ENCODE measurements at regions not wholly inside any gene's neighbourhood (a gene's known extent, or its start where the extent isn't known, plus 50 kb on each side); places are given as distances from the start of the nearest gene placed in this dataset.

DNA sequence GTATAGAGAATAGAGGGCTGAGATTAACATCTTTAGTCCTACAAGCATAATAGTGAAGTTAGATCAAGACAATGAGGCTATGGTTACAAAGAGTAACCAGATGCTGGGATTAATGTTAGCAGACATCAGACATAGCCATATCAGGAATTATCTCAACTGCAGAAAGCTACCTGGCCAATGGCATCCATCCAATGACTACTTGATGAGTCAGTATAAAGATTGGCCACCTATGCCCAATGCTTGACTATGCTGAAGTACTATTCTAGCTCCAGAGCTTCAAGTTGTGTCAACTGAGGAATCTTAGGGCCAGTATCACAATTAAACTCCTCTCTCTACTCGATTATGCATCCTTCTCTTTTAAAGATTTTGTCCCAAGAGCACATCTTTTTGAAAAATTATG is 541.4 kb downstream of the PRELID2 start:
- CTCF ChIA-PET = no interaction called here
- Mint-ChIP-seq H3K27me3 (ENCODE audit: low read depth) (no peaks in the 10 kb centered on the region), H3K4me1 (ENCODE audit: low read depth) (no peaks in the 10 kb centered on the region), H3K4me3 (no peak overlapping the region), H3K9me3 (peaks cover 3% of the 10 kb centered on the region), H3K36me3 (ENCODE audit: low read depth) (no peaks in the 10 kb centered on the region), H3K27ac (no peak overlapping the region)
- DNase-seq = no peak
- intact Hi-C loops (cut with micrococcal nuclease) = no loop called here

DNA sequence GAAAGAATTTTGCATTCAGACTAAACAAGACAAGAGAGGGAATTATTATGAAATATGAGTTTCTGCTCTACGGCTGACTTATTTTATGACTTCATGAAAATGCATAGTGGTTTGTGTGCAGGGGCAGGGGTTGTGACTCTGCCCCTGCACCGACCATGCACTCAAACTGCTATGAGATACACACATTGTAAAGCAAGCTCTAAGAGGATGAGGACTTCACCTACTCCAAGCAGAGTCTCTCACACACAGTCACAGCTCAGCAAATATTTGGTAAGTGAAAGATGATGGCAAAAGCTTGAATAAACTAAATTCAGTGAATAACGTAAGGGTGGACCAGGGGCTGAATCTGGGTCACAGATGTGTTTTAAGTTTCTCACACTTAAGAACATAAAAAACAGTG is 542.9 kb downstream of the PRELID2 start:
- H3K27ac Mint-ChIP-seq = no peak overlapping the region

DNA sequence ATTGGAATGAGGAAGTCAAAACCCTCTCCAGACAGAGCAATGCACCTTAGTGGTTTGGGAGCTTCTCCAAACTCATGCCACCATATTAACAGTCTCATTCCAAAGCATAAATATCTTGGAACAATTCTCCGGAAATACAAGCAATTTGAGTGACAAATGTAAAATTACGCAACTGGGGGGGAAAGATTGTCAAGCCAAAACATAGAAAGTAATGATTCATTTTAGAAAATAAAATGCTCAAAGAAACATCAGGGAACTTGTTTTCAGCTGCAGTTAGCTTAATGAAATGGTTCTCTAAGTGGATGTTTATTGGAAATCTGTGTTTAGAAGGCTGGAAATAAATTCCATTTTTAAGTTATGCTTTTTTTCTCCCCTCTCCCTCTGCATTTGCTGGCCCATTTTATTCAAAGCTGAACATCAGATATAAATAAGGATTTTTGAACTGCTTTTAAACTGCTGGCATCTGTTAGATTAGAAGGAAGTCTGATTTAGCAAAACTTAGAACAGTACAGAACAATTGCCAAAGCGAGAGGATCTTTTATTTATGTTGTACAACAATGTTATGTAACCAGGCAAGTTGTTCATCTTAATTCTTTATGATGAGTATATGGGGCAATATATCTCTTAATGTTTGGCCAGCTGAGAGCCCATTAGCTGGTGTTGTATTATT is 551.9 kb downstream of the PRELID2 start:
- no peak overlapping the region for H3K27ac Mint-ChIP-seq
- H3K9me3 Mint-ChIP-seq = no peaks in the 10 kb centered on the region
- CTCF ChIA-PET = no interaction called here
- no peaks in the 10 kb centered on the region for H3K4me1 Mint-ChIP-seq (ENCODE audit: low read depth)
- intact Hi-C loops (cut with micrococcal nuclease) = no loop called here
- DNase-seq = no peak
- no peak overlapping the region for H3K4me3 Mint-ChIP-seq
- no peaks in the 10 kb centered on the region for H3K36me3 Mint-ChIP-seq (ENCODE audit: low read depth)
- no peaks in the 10 kb centered on the region for H3K27me3 Mint-ChIP-seq (ENCODE audit: low read depth)

More for the DNA sequence above, 542.9 kb downstream of the PRELID2 start:
- CTCF ChIA-PET = no interaction called here
- peaks cover 3% of the 10 kb centered on the region for H3K9me3 Mint-ChIP-seq
- intact Hi-C loops (cut with micrococcal nuclease) = no loop called here
- H3K4me1 Mint-ChIP-seq (ENCODE audit: low read depth) = no peaks in the 10 kb centered on the region
- no peak for DNase-seq
- H3K4me3 Mint-ChIP-seq = no peak overlapping the region
- no peaks in the 10 kb centered on the region for H3K27me3 Mint-ChIP-seq (ENCODE audit: low read depth)
- no peaks in the 10 kb centered on the region for H3K36me3 Mint-ChIP-seq (ENCODE audit: low read depth)

DNA sequence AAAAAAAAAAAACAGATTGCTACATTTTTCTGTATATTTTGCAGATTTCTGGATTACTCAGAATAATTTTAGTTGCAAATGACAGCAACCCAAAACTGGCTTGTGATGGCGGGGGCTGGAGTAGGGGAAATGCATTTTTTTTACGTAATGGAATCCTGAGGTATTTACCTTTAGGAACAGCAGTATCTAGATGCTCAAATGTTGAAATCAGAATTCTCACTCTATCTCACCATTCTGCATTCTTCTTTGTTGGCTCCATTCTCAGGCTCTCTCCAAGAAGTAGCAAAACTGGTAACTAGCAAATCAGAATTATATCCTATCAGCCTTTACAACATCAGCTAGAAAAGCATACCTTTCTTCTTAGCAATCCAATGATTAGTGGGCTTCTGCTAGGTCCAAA is 554.3 kb downstream of the PRELID2 start:
- H3K36me3 Mint-ChIP-seq (ENCODE audit: low read depth) = no peaks in the 10 kb centered on the region
- no peak overlapping the region for H3K27ac Mint-ChIP-seq
- H3K9me3 Mint-ChIP-seq = no peaks in the 10 kb centered on the region
- H3K4me3 Mint-ChIP-seq = no peak overlapping the region
- H3K27me3 Mint-ChIP-seq (ENCODE audit: low read depth) = no peaks in the 10 kb centered on the region
- CTCF ChIA-PET = no interaction called here
- no peak for DNase-seq
- no peaks in the 10 kb centered on the region for H3K4me1 Mint-ChIP-seq (ENCODE audit: low read depth)
- intact Hi-C loops (cut with micrococcal nuclease) = no loop called here

DNA sequence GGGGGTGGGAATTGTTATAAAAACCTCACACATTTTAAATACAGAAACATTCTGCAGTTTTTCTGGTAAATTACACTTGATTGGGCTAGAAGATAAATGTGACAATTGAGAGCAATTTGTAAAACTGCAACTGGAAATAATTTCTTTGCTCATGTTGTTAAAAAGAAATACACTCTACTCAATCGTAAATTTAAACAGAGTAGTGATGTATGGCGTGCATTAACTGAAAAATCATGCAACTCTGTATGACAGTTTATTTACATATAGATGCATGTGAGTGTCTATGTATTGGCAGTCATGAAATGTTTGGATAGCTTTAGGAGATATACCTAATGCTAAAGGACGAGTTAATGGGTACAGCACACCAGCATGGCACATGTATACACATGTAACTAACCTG is 554.9 kb downstream of the PRELID2 start:
- CTCF ChIA-PET = no interaction called here
- no peak overlapping the region for H3K4me3 Mint-ChIP-seq
- no peak for DNase-seq

DNA sequence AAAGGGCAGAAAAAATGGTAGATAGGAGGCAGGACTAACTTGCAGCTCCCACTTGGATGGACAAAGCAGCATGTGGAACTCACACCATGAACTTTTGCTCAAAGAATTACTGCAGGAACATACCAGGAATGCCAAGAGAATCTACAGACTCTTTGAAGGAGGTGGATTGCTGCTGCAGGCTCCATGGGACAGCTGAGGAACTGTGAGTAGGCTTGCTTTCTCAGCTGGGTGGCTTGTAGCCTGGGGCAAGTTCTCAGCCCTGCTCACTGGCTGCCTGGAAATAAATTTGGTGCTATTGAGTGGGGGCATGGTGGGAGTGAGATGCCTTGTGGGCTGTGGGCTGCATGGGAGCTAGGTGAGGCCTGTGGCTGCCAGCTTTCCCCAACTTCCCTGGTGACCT is 574.5 kb downstream of the PRELID2 start:
- H3K27me3 Mint-ChIP-seq (ENCODE audit: low read depth) = no peaks in the 10 kb centered on the region
- no peaks in the 10 kb centered on the region for H3K36me3 Mint-ChIP-seq (ENCODE audit: low read depth)
- H3K27ac Mint-ChIP-seq = no peak overlapping the region
- intact Hi-C loops (cut with micrococcal nuclease) = no loop called here
- no peak overlapping the region for H3K4me3 Mint-ChIP-seq
- CTCF ChIA-PET = no interaction called here
- no peak for DNase-seq
- H3K9me3 Mint-ChIP-seq = peaks cover 5% of the 10 kb centered on the region
- H3K4me1 Mint-ChIP-seq (ENCODE audit: low read depth) = no peaks in the 10 kb centered on the region

More for the DNA sequence above, 554.9 kb downstream of the PRELID2 start:
- no peaks in the 10 kb centered on the region for H3K4me1 Mint-ChIP-seq (ENCODE audit: low read depth)
- intact Hi-C loops (cut with micrococcal nuclease) = no loop called here
- H3K9me3 Mint-ChIP-seq = no peaks in the 10 kb centered on the region
- no peak overlapping the region for H3K27ac Mint-ChIP-seq
- H3K36me3 Mint-ChIP-seq (ENCODE audit: low read depth) = no peaks in the 10 kb centered on the region
- H3K27me3 Mint-ChIP-seq (ENCODE audit: low read depth) = no peaks in the 10 kb centered on the region

DNA sequence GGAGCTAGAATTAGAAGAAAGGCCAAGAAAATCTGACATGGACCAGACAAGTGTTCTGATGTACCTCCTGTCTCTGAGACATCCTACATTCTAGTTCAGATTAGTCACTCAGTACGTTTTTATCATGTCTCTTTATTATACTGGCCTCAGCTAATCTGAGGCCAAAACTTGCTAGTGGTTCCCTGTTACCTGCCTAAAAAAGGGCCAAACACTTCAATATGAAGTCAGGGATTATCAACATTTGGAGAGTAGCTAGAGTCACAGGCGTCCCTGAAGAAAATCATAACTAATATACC is 587.4 kb downstream of the PRELID2 start:
- no peaks in the 10 kb centered on the region for H3K36me3 Mint-ChIP-seq (ENCODE audit: low read depth)
- H3K27ac Mint-ChIP-seq = no peak overlapping the region
- H3K4me3 Mint-ChIP-seq = no peak overlapping the region
- CTCF ChIA-PET = no interaction called here
- H3K4me1 Mint-ChIP-seq (ENCODE audit: low read depth) = no peaks in the 10 kb centered on the region
- no peaks in the 10 kb centered on the region for H3K27me3 Mint-ChIP-seq (ENCODE audit: low read depth)
- peaks cover 1% of the 10 kb centered on the region for H3K9me3 Mint-ChIP-seq
- intact Hi-C loops (cut with micrococcal nuclease) = no loop called here
- no peak for DNase-seq

DNA sequence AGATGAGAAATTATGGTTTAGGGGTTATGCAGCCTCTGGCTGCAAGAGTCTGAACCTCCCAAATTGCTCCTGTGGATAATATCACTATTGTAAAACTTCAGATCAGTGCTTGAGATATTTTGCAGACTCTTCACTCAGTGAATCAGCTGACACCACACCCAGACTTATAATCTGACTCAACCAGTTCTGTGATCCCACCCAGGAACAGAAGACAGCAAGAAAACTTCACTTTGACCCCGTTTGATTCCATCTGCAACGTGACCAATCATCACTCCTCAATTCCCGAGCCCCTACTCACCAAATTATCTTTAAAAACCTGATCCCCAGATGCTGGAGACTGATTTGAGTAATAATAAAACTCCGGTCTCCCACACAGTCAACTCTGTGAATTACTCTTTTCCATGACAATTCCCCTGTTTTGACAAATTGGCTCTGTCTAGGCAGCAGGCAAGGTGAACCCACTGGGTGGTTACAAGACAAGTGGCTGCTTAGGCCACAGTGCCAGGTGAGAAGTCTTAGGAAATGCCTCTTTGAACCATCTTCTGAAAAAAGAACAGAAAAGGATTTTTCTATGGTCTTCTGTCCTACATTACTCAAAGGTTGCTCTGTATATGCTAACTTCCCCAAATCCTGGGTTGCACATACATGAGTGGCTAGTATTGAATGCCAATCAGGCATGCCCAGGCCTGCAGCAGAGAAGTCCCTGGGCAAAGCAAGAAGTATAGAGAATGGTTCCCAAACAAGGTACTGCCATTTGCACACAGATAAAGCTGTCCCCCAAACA is 588.0 kb downstream of the PRELID2 start:
- Mint-ChIP-seq H3K4me1 (ENCODE audit: low read depth) (no peaks in the 10 kb centered on the region), H3K36me3 (ENCODE audit: low read depth) (no peaks in the 10 kb centered on the region), H3K4me3 (no peak overlapping the region), H3K27ac (no peak overlapping the region), H3K9me3 (peaks cover 1% of the 10 kb centered on the region), H3K27me3 (ENCODE audit: low read depth) (no peaks in the 10 kb centered on the region)
- CTCF ChIA-PET = no interaction called here
- no peak for DNase-seq
- intact Hi-C loops (cut with micrococcal nuclease) = no loop called here

DNA sequence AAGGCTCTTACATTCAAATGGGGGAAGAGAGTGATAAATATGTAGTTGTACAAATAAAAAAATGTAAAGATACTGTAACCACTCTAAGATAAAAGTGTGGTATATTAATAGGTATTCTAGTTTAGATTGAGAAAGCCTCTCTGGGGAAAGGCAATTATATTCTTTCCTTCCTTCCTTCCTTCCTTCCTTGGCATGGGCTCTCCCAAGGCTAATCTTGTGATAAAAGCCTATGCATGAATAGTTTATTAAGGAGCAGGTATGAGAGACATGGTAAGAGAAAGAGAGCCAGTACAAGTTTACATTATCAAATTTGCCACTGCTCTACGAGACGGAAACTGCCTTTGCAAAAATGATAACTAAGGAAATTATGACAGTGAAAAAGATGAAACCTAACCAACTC is 588.8 kb downstream of the PRELID2 start:
- intact Hi-C loops (cut with micrococcal nuclease) = no loop called here
- no peak for DNase-seq
- no peaks in the 10 kb centered on the region for H3K4me1 Mint-ChIP-seq (ENCODE audit: low read depth)
- H3K9me3 Mint-ChIP-seq = peaks cover 1% of the 10 kb centered on the region
- no peak overlapping the region for H3K4me3 Mint-ChIP-seq
- no peaks in the 10 kb centered on the region for H3K36me3 Mint-ChIP-seq (ENCODE audit: low read depth)
- H3K27ac Mint-ChIP-seq = no peak overlapping the region
- CTCF ChIA-PET = no interaction called here
- H3K27me3 Mint-ChIP-seq (ENCODE audit: low read depth) = no peaks in the 10 kb centered on the region

DNA sequence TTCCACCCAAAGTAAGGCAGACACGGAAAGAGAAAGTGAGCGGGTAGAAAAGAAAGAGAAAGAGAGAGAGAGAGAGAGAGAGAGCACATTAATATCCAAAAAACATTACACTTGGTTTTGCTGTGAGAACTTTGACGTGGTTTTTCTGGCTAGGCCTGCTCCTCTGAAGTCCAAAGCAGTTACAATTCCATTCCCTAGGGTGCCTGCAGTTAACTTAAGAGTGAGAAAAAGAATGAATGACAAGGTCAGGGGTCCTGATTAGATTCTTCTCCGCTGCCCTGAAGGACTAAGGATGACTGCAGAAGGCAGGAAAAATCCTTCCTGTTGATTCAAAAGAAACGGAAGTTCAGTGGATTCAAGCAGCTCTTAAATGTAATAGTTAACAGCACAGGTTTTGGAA is 589.8 kb downstream of the PRELID2 start:
- intact Hi-C loops (cut with micrococcal nuclease) = no loop called here
- no peak overlapping the region for H3K4me3 Mint-ChIP-seq
- no peaks in the 10 kb centered on the region for H3K36me3 Mint-ChIP-seq (ENCODE audit: low read depth)
- no peak overlapping the region for H3K27ac Mint-ChIP-seq
- DNase-seq = no peak
- H3K4me1 Mint-ChIP-seq (ENCODE audit: low read depth) = no peaks in the 10 kb centered on the region
- no peaks in the 10 kb centered on the region for H3K27me3 Mint-ChIP-seq (ENCODE audit: low read depth)
- CTCF ChIA-PET = no interaction called here
- peaks cover 1% of the 10 kb centered on the region for H3K9me3 Mint-ChIP-seq

DNA sequence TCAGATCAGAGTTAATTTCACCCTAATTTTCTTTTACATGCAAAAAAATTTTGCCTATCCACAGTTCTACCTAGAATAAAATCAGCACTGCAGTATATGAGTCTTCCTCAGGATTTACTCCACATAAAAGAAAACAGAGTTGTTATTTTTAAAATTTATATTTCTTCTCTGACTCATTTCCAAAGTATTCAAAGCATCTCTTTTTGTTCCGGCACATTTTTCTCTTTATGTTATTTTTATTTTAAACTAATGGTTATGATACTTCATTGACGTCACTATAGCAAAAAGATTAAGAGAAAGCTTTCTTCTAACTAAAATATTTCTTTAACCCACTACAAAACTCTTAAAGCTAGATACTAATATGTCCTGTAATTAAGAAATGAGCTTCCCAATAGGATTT is 590.4 kb downstream of the PRELID2 start:
- no peak overlapping the region for H3K4me3 Mint-ChIP-seq
- no peaks in the 10 kb centered on the region for H3K36me3 Mint-ChIP-seq (ENCODE audit: low read depth)
- peaks cover 1% of the 10 kb centered on the region for H3K9me3 Mint-ChIP-seq
- DNase-seq = no peak
- H3K4me1 Mint-ChIP-seq (ENCODE audit: low read depth) = no peaks in the 10 kb centered on the region
- H3K27me3 Mint-ChIP-seq (ENCODE audit: low read depth) = no peaks in the 10 kb centered on the region
- intact Hi-C loops (cut with micrococcal nuclease) = no loop called here
- CTCF ChIA-PET = no interaction called here
- H3K27ac Mint-ChIP-seq = no peak overlapping the region

DNA sequence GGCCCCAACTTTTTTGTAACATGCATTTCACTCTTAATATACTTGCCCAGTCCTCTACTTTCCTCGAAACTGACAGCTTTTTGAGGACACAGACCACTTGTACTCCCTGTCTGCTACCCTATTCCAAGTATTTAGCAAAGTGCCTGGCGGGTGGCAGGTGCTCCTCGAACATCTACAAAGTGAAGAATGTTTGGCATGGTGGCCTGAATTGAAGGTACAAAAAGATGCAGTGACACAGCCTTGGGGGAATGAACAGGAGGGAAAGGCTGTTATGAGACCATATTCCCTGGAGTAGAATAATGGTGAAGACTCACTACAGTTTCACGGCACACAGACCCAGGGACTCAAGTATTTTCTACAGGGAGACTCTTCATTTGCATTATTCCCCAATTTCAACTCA is 590.9 kb downstream of the PRELID2 start:
- no peak for DNase-seq
- no peaks in the 10 kb centered on the region for H3K36me3 Mint-ChIP-seq (ENCODE audit: low read depth)
- H3K27me3 Mint-ChIP-seq (ENCODE audit: low read depth) = no peaks in the 10 kb centered on the region
- H3K4me3 Mint-ChIP-seq = no peak overlapping the region
- H3K27ac Mint-ChIP-seq = no peak overlapping the region
- CTCF ChIA-PET = no interaction called here
- no peaks in the 10 kb centered on the region for H3K4me1 Mint-ChIP-seq (ENCODE audit: low read depth)
- intact Hi-C loops (cut with micrococcal nuclease) = no loop called here
- peaks cover 1% of the 10 kb centered on the region for H3K9me3 Mint-ChIP-seq

DNA sequence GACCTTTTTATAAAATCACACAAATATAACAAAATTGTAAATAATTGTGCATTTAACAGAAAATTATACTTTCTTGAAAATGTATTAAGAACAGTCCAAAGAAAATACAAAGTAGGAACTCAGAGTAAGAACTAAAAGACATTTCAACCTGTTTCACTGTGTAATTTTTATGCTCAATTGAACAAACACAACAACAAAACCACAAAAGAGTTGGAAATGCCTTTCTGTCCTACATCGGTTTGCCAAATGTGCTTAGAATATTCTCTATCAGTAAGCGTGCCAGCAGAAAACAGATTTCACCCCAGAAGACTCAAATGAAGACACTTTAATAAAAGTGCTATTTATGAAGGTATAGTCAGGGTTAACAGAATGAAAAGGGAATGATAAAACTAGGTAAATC is 592.1 kb downstream of the PRELID2 start:
- H3K9me3 Mint-ChIP-seq = peaks cover 1% of the 10 kb centered on the region
- intact Hi-C loops (cut with micrococcal nuclease) = no loop called here
- CTCF ChIA-PET = no interaction called here
- no peak overlapping the region for H3K4me3 Mint-ChIP-seq
- H3K27me3 Mint-ChIP-seq (ENCODE audit: low read depth) = no peaks in the 10 kb centered on the region
- no peaks in the 10 kb centered on the region for H3K4me1 Mint-ChIP-seq (ENCODE audit: low read depth)
- no peak for DNase-seq
- H3K27ac Mint-ChIP-seq = no peak overlapping the region
- H3K36me3 Mint-ChIP-seq (ENCODE audit: low read depth) = no peaks in the 10 kb centered on the region
